GM23338 (cell line): ENCODE measurements at regions not wholly inside any gene's neighbourhood (a gene's known extent, or its start where the extent isn't known, plus 50 kb on each side); places are given as distances from the start of the nearest gene placed in this dataset.
A peak's percentile ranks its signal among the peaks of the same experiment; 100 is the strongest.

ENCODE experiments used
- ATAC-seq: fragments of 200-7000 bp; cut with Tn5 transposase; 3 replicates; pipeline ENCODE4 v1.9.1; 2020
- DNase-seq: peaks from one replicate; pipeline ENCODE4 v3.0.0-alpha.2; 2015; ENCODE audit warnings: low spot score
- H2AFZ ChIP-seq: fragments of 200-600 bp; sonication (generic); 2 replicates; pipeline ENCODE4 v1.8.0; 2016; ENCODE audit warnings: antibody characterized with exemption, mild to moderate bottlenecking, moderate library complexity
- H3F3A ChIP-seq: fragments of 200-600 bp; sonication (generic); replicated peaks from 2 replicates; pipeline ENCODE4 v1.8.0; 2017; ENCODE audit warnings: antibody characterized with exemption, mixed run types, low read depth
- H3K27ac ChIP-seq: fragments of 200-600 bp; sonication (generic); 2 replicates; pipeline ENCODE4 v1.6.1; 2016; ENCODE audit warnings: low read depth
- H3K27me3 ChIP-seq: fragments of 200-600 bp; sonication (generic); 2 replicates; pipeline ENCODE4 v1.8.0; 2016; ENCODE audit warnings: mild to moderate bottlenecking, mixed run types, moderate library complexity; ENCODE audit not compliant: insufficient read depth
- H3K36me3 ChIP-seq: fragments of 200-600 bp; sonication (generic); 2 replicates; pipeline ENCODE4 v1.8.0; 2016; ENCODE audit warnings: mild to moderate bottlenecking; ENCODE audit not compliant: insufficient read depth
- H3K4me1 ChIP-seq: fragments of 200-600 bp; sonication (generic); 2 replicates; pipeline ENCODE4 v1.8.0; 2016; ENCODE audit warnings: mild to moderate bottlenecking, moderate library complexity; ENCODE audit not compliant: insufficient read depth
- H3K4me2 ChIP-seq: fragments of 200-600 bp; sonication (generic); 2 replicates; pipeline ENCODE4 v1.7.1; 2017; ENCODE audit warnings: mixed run types
- H3K4me3 ChIP-seq: fragments of 200-600 bp; sonication (generic); 2 replicates; pipeline ENCODE4 v1.6.1; 2016; ENCODE audit warnings: mixed run types
- H3K79me2 ChIP-seq: fragments of 200-600 bp; sonication (generic); replicated peaks from 2 replicates; pipeline ENCODE4 v1.8.0; 2017; ENCODE audit warnings: mild to moderate bottlenecking; ENCODE audit not compliant: insufficient read depth
- H3K9me2 ChIP-seq: fragments of 200-600 bp; sonication (generic); 2 replicates; pipeline ENCODE4 v1.8.0; 2017; ENCODE audit not compliant: insufficient read depth
- H4K20me1 ChIP-seq: fragments of 200-600 bp; sonication (generic); replicated peaks from 2 replicates; pipeline ENCODE4 v1.8.0; 2017; ENCODE audit warnings: mild to moderate bottlenecking; ENCODE audit not compliant: insufficient read depth
- H3K27ac Mint-ChIP-seq: 2 replicates; pipeline ENCODE4 v1.8.0; 2020; ENCODE audit warnings: inconsistent platforms, mild to moderate bottlenecking, moderate library complexity, mixed read lengths
- H3K27me3 Mint-ChIP-seq: 3 replicates; pipeline ENCODE4 v1.8.0; 2022; ENCODE audit warnings: low read depth, mild to moderate bottlenecking, moderate library complexity, mixed read lengths, inconsistent platforms; ENCODE audit not compliant: insufficient read depth, poor library complexity
- H3K36me3 Mint-ChIP-seq: 3 replicates; pipeline ENCODE4 v1.8.0; 2021; ENCODE audit warnings: low read depth, mild to moderate bottlenecking, inconsistent platforms, moderate library complexity, mixed read lengths
- H3K4me1 Mint-ChIP-seq: 3 replicates; pipeline ENCODE4 v1.8.0; 2020; ENCODE audit warnings: mild to moderate bottlenecking, inconsistent platforms, mixed read lengths
- H3K4me3 Mint-ChIP-seq: 3 replicates; pipeline ENCODE4 v1.8.0; 2021; ENCODE audit warnings: moderate library complexity, mild to moderate bottlenecking, inconsistent platforms, mixed read lengths
- H3K9me3 Mint-ChIP-seq: 3 replicates; pipeline ENCODE4 v1.8.0; 2020; ENCODE audit warnings: moderate library complexity, mild to moderate bottlenecking, inconsistent platforms, mixed read lengths
- CREB1 ChIP-seq: fragments of 250-450 bp; sonication (Bioruptor Pico); IDR thresholded peaks from 2 replicates; pipeline ENCODE4 v1.5.0; 2020; ENCODE audit warnings: low read depth, mild to moderate bottlenecking, moderate library complexity
- CTCF ChIP-seq, 2 experiments: fragments of 200-600 bp in 1 of 2; sonication (generic) in 1 of 2; conservative IDR thresholded peaks; 2 replicates each; pipeline versions ENCODE4 v1.5.1 to v1.6.1; 2016 to 2017; ENCODE audit warnings: antibody characterized with exemption in 2 of 2, low read depth in 2 of 2, mild to moderate bottlenecking in 2 of 2, moderate library complexity in 1 of 2
- ETS1 ChIP-seq: IDR thresholded peaks from 2 replicates; pipeline ENCODE4 v1.6.1; 2016; ENCODE audit warnings: antibody characterized with exemption
- EZH2 ChIP-seq: fragments of 200-600 bp; sonication (generic); IDR thresholded peaks from one replicate; pipeline ENCODE4 v1.8.0; 2017; ENCODE audit warnings: antibody characterized with exemption, mild to moderate bottlenecking, low read depth; ENCODE audit not compliant: unreplicated experiment
- EZH2phosphoT487 ChIP-seq: fragments of 200-600 bp; sonication (generic); IDR thresholded peaks from one replicate; pipeline ENCODE4 v1.8.1; 2018; ENCODE audit warnings: antibody characterized with exemption; ENCODE audit not compliant: unreplicated experiment
- JUNB ChIP-seq: IDR thresholded peaks from one replicate; pipeline ENCODE4 v1.6.1; 2016; ENCODE audit warnings: antibody characterized with exemption; ENCODE audit not compliant: unreplicated experiment
- POLR2AphosphoS5 ChIP-seq: IDR thresholded peaks from 2 replicates; pipeline ENCODE4 v1.6.1; 2016; ENCODE audit warnings: antibody characterized with exemption, low read depth
- REST ChIP-seq: IDR thresholded peaks from one replicate; pipeline ENCODE4 v1.6.1; 2018; ENCODE audit warnings: antibody characterized with exemption; ENCODE audit not compliant: unreplicated experiment
- STAT1 ChIP-seq: IDR thresholded peaks from one replicate; pipeline ENCODE4 v1.6.1; 2016; ENCODE audit warnings: antibody characterized with exemption; ENCODE audit not compliant: unreplicated experiment
- ZNF114 ChIP-seq: fragments of 250-450 bp; sonication (Bioruptor Pico); IDR thresholded peaks from 2 replicates; pipeline ENCODE4 v1.5.0; 2020; ENCODE audit warnings: mild to moderate bottlenecking, moderate library complexity

GRCh38 chr2:5367321-5367720 is 324.9 kb upstream of the SOX11 start:
- H3K9me3 Mint-ChIP-seq, result peaks cover 73% of the 10 kb centered on the region
- H3K27me3 Mint-ChIP-seq, result peaks cover 5% of the 10 kb centered on the region
- no peak overlapping the region for H3K27ac ChIP-seq

GRCh38 chr2:5368263-5368662 is 323.9 kb upstream of the SOX11 start:
- Histone ChIP-seq H3K4me3 (no peak overlapping the region), H3K27ac (no peak overlapping the region), H3K79me2 (no peaks in the 10 kb centered on the region), H3K9me2 (no peaks in the 10 kb centered on the region), H4K20me1 (no peaks in the 10 kb centered on the region), H3F3A (no peaks in the 10 kb centered on the region), H2AFZ (no peak overlapping the region), H3K4me1 (peaks cover 16% of the 10 kb centered on the region), H3K4me2 (no peak overlapping the region), H3K27me3 (no peaks in the 10 kb centered on the region), H3K36me3 (no peaks in the 10 kb centered on the region; the same call in 1 of the 2 replicates)
- DNase-seq (peak; percentile 27), ATAC-seq (peak; percentile 39)
- TF ChIP-seq JUNB (no peak), REST (no peak), CTCF (conservative IDR thresholded peaks at IDR 0.05; ENCODE audit: low read depth in 2 of 2) (peak; percentile 49 to 56), POLR2AphosphoS5 (no peak), EZH2 (no peak), ETS1 (no peak), CREB1 (CRISPR knock-in tag) (no peak)
- Mint-ChIP-seq H3K9me3 (peaks cover 74% of the 10 kb centered on the region), H3K4me3 (no peak overlapping the region), H3K4me1 (peaks cover 20% of the 10 kb centered on the region; the same call in 2 of the 3 replicates), H3K36me3 (peaks cover 3% of the 10 kb centered on the region; the same call in 1 of the 3 replicates), H3K27ac (no peak overlapping the region), H3K27me3 (peaks cover 5% of the 10 kb centered on the region)

More at GRCh38 chr2:5367321-5367720, 324.9 kb upstream of the SOX11 start:
- Mint-ChIP-seq H3K36me3 (no peaks in the 10 kb centered on the region; the same call in 2 of the 3 replicates), H3K4me1 (peaks cover 12% of the 10 kb centered on the region; the same call in 2 of the 3 replicates), H3K27ac (no peak overlapping the region), H3K4me3 (no peak overlapping the region)
- no peak for TF ChIP-seq EZH2
- TF ChIP-seq EZH2phosphoT487, result no peak
- no peak for TF ChIP-seq ZNF114 (CRISPR knock-in tag)
- TF ChIP-seq JUNB, result no peak
- TF ChIP-seq STAT1, result no peak
- no peak for TF ChIP-seq CREB1 (CRISPR knock-in tag)
- TF ChIP-seq POLR2AphosphoS5, result no peak
- Histone ChIP-seq H3K4me1 (peaks cover 12% of the 10 kb centered on the region), H3K27me3 (no peaks in the 10 kb centered on the region), H2AFZ (no peak overlapping the region), H4K20me1 (no peaks in the 10 kb centered on the region), H3K4me3 (no peak overlapping the region), H3K79me2 (no peaks in the 10 kb centered on the region), H3K9me2 (no peaks in the 10 kb centered on the region), H3K4me2 (no peak overlapping the region), H3F3A (no peaks in the 10 kb centered on the region), H3K36me3 (no peaks in the 10 kb centered on the region; the same call in 1 of the 2 replicates)
- ATAC-seq (no peak), DNase-seq (no peak)
